Left lobe of liver (tissue), 2 donors: ENCODE measurements at regions not wholly inside any gene's neighbourhood (a gene's known extent, or its start where the extent isn't known, plus 50 kb on each side); places are given as distances from the start of the nearest gene placed in this dataset.
"Not testable (repeated sequence)": the region's sequence is repeated elsewhere in the genome, so short reads cannot be mapped to it uniquely, and the experiment has no call there.

Source experiments
- ATAC-seq: fragments of 200-7000 bp; cut with Tn5 transposase; one replicate; pipeline ENCODE4 v1.9.1; 2020; ENCODE audit warnings: mild to moderate bottlenecking, moderate library complexity
- DNase-seq: peaks from one replicate; pipeline ENCODE4 v3.0.0-alpha.2; 2020; ENCODE audit warnings: low spot score
- donor health status: DM: no; HTN: no; CAD: no; lungs with moderate emphysema.
- donor health status: DM: no; HTN: yes; CAD: no.

GRCh38 chr21:33997436-33997835, 75.9 kb upstream of the MRPS6 start:
- DNase-seq = no peak
- peak; percentile 66 for ATAC-seq

DNA sequence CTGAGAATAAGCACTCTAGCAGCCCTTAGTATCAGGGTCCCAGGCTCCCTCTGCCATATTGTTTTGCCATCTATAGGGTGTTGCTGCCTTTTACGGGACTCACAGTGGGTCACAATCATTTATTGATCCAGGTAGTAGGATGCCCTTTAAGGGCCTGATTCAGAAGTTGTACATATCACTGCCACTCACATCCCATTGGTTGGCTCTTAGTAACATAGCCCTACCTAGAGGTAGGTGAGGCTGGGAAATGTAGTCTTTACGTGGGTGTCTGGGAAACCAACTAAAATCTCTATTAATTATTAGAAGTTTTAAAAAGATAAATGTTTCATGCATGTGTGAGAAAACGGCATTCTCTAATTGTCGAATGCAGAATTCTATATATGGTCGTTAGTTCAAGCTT, 78.8 kb upstream of the ATP5PO start:
- DNase-seq (no peak), ATAC-seq (no peak)

DNA sequence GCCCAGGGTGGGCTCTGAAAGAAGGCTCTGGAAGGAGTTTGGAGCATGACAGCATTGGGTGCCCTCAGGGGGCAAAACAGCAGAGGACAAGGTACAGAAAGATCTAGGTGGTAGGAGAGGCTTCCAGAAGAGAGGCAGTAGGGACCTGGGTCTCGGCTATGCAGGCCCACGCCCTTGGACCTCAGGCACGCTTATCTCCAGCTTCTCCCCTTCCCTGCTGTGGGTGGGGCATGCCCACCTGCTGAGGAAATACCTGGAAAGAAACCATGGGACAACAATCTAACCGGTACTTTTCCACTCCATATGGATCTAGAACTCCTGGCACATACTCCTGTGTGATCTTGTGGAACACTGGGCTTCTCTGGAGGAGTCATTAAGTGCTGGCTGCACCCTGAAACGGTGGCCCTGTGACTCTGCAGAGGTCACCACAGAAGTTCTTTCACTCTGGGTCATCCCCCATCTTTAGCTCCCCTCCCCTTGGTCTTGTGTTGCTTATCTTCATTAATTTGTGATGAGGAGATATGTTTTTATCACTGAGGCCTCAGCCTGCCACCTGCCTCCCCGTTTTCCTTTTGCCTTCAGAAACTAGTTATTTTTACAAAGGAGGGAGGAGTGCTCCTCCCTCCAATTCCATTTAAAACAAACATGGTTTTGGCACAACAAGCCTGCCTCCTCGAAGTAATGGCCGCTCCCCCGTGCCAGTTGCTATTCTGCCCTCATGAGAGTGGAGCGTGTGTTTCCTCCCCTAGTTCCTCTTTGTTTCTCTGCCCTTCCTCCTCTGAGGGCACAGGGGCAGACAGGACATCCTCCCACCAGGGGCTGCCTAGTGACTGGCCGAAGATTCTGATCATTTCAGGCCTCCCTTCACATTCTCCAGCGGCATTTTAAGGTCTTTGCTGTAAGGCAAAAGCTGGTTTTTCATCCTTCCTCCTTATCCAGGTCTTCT, 78.0 kb upstream of the ATP5PO start:
- DNase-seq (no peak), ATAC-seq (peak; percentile 27)

- ATAC-seq, DNase-seq: not testable (repeated sequence)
Observed at GRCh38 chr21:33992412-33992811, 76.8 kb upstream of the ATP5PO start.

- no peak for ATAC-seq
- DNase-seq = no peak
Observed at GRCh38 chr21:33991133-33991532, 75.5 kb upstream of the ATP5PO start.

GRCh38 chr21:33989440-33989839, 73.8 kb upstream of the ATP5PO start:
- no peak for DNase-seq
- no peak for ATAC-seq

- DNase-seq (no peak), ATAC-seq (no peak)
Observed at GRCh38 chr21:33988237-33989017, 72.8 kb upstream of the ATP5PO start.

GRCh38 chr21:33987461-33987860, 71.9 kb upstream of the ATP5PO start:
- ATAC-seq (no peak), DNase-seq (no peak)

DNA sequence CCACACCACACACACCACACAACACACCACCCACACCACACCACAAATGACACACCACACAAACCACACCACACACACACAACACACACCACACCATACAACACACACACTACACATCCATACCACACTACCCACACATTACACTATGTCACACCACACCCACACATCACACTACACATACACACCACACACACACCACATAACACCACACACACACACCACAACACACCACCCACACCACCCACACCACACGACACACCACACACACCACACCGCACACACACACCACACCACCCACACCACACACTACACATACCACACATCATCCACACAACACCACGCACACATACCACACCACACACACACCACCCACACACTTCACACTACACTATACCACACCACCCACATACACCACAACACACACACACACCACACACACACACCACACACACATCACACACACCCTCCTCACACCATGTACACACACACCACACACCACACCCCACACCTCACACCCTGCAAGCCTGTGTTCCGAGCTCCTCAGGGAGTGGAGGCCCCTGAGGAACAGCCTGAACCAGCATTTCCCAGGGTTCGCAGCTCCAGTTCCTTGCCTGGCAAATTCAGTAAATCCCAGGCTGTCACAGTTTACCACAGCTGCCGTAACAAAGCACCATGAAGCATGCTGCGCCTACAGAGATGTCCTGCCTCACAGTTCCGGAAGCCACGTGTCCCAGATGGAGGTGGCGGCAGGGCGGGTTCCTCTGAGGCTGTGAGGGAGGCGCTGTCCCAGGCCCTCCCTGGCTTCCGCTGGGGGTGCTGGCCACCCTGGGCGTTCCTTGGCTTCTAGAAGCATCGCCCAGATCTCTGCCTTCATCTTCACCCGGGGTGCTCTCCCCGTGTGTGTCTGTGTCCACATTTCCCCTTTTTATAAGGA, 69.8 kb upstream of the ATP5PO start:
- DNase-seq (no peak), ATAC-seq (no peak)

DNA sequence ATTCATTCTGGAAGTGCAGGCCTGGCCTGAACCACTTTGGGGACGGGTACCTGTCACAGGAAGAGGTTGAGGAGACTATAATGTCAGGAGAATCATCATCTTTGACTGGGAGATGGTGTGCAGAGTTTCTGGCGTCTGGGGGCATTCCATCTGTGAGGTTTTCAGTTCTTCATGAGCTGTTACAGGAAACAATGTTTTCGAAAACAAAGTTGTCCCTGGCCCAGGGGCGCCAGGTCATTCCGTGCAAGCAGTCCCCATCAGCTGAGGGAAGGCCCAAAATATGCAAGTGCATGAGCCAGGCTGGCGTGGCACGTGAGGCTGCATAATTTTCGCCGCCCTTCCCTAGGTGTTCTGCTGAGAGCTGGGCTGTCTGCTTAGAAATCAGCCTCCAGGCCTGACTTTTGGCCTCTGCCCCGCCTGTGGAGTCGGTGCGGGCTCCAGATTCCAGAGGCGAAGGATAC, 68.4 kb upstream of the ATP5PO start:
- DNase-seq (no peak), ATAC-seq (no peak)

DNA sequence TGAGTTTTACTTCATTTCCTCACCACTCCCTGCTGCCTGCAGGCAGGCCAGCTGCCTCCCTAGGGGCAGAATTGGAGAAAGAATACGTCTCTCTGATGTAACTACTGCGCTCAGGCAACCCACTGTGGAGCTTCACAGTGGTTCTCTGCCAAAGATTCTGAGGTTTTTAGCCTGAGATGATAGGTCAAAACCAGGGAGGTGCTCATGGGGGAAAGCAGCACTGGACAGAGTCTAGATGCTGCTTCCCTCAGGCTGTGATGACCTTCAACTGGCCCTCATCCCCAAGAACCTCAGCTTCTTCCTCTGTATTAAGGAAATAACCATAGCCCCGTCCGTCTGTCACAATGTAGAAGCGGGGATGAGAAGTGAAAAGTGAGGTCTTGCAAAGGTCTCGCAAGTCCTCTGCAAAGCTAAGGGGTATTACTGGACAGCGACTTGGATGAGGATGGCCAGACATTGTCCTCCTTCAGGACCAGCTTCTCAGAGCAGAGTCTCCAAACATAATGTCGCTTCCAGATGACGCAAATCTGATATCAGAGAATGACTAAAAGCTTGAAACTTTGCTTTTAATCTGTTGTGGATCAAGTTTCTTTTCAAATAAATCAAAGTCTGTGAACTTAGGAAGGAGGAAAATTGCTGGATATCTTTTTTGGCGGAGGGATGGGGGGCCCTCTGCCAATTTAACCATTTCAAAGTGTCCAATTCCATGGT, 65.9 kb upstream of the ATP5PO start:
- ATAC-seq (no peak), DNase-seq (no peak)

GRCh38 chr21:33980276-33980916, 64.8 kb upstream of the ATP5PO start:
- DNase-seq (peak; percentile 60), ATAC-seq (peak; percentile 95)

DNA sequence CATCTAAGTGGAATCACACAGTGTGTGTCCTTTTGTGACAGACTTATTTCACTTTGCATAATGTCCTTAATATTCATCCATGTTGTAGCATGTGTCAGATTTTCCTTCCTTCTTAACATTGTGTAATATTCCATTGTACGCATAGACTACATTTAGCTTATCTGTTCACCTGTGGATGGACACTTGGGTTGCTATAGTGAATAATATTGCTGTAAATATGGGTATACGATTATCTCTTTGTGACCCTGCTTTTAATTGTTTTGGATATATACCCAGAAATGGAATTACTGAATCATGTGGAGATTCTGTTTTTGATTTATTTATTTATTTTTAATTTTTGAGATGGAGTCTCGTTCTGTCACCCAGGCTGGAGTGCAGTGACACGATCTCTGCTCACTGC, 63.0 kb upstream of the ATP5PO start:
- DNase-seq (no peak), ATAC-seq (no peak)

DNA sequence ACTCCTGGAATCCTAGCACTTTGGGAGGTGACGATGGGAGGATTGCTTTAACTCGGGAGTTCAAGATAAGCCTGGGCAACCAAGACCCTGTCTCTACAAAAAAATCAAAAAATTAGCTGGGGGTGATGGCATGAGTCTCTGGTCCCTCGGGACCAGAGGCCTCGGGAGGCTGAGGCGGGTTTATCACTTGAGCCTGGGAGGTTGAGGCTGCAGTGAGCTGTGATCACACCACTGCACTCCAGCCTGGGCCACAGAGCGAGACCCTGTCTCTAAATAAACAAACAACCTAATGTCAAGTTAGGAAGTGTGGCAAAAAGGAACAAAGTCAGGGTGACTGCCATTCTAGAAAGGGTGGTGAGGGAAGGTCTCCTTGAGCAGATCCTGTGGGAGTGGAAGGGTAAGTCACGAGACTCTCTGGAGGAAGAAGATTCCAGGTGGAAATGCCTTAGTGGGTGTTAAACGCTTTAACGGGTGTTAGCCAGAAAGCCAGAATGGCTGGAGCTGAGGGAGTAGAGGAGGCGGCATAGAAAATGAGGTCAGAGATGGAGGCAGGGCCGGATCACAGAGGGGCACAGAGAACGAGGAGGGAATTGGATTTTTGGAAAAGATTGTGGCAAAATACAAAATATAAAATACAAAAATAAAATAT, 62.2 kb upstream of the ATP5PO start:
- ATAC-seq (no peak), DNase-seq (no peak)

DNA sequence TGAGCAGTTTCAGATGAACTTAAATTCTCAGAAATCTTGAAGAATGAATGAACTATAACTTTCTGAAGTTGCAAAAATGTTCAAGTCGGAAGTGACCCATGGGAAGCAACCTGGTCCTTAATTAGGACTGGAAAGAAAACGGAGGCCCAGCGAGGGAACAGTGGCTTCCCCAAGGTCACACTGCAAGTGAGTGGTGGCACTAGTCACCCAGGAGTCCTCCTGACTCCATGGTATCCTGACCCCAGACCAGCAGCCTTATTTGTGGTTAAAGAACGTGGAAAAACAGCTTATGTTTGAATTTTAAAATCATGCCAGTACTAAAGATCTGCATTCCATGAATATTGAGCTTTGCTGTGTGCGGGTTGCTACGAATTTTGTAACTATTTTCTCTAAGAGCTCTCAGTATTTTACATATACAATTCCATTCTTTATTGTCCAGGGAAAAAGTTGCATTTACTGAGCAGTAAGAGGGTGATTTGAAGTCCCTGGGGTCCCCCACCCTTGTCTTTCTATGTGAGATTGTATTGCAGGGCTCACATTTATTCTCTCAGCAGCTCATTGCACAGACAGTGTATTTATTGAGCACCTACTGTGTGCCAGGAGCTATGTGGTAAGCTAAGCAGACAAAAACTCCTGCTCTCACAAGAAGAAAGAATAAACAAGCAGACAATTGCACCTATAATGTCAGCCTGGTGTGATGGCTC, 61.6 kb upstream of the ATP5PO start:
- DNase-seq (no peak), ATAC-seq (no peak)

DNA sequence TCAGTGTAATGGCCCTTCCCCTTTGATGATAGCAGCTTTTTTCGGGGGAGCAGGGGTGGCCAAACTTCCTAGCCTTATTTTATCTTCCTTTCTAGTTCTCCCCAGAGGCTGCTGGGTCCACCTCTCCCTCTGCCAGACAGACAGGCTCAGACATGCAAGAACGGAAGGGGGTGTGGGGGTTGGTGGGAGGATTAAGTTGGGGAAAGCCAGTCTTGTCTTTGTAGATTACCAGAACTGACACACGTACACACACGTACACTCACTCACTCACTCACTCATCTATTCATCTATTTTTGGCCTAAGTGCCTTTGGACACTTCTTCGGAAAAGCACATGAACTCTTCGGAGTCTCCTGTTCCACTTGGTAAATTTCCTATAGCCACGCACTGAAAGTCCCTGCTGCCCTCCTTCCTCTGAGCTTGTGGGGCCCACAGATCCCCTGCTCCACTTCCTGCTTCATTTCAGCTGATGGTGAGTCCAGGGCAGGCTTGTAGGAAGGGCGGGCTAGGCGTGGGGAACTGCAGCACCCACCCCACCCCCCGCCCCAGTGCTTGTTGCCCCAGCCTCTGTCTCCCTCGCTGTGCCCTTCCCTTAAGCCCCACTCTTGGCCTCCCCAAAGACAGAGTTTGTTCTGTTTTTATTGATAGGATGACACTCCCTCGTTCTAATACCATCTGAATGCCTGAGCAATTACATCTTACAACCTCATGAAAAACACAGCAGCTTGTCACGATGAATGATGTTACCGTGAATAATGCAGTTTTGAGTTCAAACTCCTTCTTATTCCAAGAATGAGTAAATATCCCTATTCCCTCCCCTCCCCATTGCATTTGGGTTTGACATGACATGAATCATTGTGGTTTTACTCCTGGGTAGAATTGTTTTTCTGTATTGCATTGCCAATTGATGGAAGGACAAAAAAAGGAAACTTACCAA, 60.7 kb upstream of the ATP5PO start:
- DNase-seq (peak; percentile 21), ATAC-seq (peak; percentile 40)

GRCh38 chr21:33975548-33976081, 60.0 kb upstream of the ATP5PO start:
- ATAC-seq (no peak), DNase-seq (no peak)
